NB4 (cell line): ENCODE measurements at regions not wholly inside any gene's neighbourhood (a gene's known extent, or its start where the extent isn't known, plus 50 kb on each side); places are given as distances from the start of the nearest gene placed in this dataset.

Source experiments
- DNase-seq: peaks from one replicate; pipeline ENCODE4 v3.0.0; 2010; ENCODE audit warnings: low read depth
- H3K4me3 ChIP-seq: one replicate; pipeline ENCODE4 v1.5.1; 2011; ENCODE audit warnings: mild to moderate bottlenecking, low read depth, low read length, moderate library complexity
- CTCF ChIP-seq: IDR thresholded peaks from one replicate; pipeline ENCODE4 v1.5.1; 2012; ENCODE audit warnings: low read depth, low read length
- MAX ChIP-seq: IDR thresholded peaks from 2 replicates; pipeline ENCODE4 v1.6.1; 2011; ENCODE audit warnings: low read depth, low read length
- MYC ChIP-seq: IDR thresholded peaks from 2 replicates; pipeline ENCODE4 v1.6.1; 2011; ENCODE audit warnings: low read depth, low read length
- POLR2A ChIP-seq: IDR thresholded peaks from 2 replicates; pipeline ENCODE4 v1.6.1; 2011; ENCODE audit warnings: mild to moderate bottlenecking; ENCODE audit not compliant: insufficient read length; ENCODE audit errors: extremely low read depth

DNA sequence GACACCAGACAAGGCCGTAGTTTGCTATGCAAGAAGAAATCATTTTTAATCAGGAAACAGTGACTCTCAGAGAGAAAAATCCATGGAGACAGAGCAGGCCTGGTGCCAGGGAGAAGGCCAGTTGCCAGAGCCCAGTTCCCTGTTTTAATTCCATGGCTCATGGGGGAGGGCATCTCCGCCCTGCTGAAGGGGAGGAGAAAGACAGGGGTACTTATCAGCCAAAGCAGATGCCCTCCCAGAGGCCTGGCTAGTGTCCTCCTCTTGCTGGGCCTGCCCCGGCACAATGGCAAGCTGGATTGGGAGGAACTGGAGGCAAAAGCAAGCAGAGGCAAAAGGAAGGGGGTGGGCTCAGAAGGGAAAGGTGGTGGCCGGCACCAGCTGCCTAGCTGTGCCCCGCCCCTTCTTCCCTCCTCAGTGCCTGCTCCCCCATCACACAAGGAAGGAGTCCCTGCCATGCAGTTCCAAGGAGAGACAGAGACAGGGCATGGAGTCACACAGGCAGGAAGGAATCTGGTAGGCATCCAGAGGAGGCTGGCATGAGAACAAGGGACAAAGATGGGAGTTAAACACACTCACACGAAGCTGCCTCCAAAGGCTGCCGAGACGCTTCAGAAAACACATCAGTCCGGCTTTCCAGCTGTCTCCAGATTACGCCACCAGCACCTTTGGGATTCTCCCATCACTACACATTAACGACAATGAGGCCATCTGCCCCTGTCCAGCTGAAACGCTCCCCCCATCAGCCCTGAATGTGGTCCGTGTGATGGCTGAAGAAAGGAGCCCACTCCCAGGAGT is 591.8 kb downstream of the BUD13 start:
- no peak for DNase-seq
- no peak overlapping the region for H3K4me3 ChIP-seq
- TF ChIP-seq CTCF (no peak), MAX (no peak), MYC (no peak), POLR2A (no peak)

- DNase-seq = no peak
- H3K4me3 ChIP-seq = no peak overlapping the region
- TF ChIP-seq MYC = no peak
- no peak for TF ChIP-seq CTCF
- no peak for TF ChIP-seq POLR2A
- no peak for TF ChIP-seq MAX
Measured at GRCh38 chr11:116179401-116179800, 593.4 kb downstream of the BUD13 start.

DNA sequence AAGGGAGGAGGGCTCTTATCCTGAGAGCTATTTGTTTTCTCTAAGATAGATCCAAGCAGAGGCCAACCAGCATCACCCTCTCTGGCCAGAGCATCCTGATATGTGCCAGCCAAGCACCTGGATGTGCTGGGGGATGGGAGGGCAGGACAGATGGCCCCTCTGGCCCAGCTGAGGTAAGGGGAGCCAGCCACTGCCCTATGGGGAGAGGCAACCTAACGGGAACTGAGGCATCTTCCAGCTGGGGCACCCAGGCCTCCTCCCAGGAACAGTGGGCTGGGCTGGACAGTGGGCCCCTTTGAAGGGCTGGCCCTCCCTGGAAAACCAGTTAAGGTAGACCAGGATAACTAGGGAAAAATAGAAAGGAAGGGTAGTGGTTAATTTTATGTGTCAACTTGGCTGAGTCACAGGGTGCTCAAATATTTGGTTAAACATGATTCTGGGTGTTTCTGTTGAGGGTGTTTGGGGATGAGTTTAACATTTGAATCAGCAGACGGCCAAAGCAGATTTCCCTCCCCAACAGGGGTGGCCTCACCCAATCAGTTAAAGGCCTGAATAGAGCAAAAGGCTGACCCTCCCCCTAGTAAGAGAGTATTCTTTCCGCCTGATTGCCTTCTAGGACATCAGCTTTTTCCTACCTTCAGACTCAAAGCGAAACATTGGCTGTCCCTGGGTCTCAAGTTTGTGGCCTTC is 595.1 kb downstream of the BUD13 start:
- TF ChIP-seq MYC (no peak), POLR2A (no peak), MAX (no peak), CTCF (no peak)
- DNase-seq = no peak
- no peak overlapping the region for H3K4me3 ChIP-seq

GRCh38 chr11:116176484-116177005 is 596.2 kb downstream of the BUD13 start:
- TF ChIP-seq CTCF (no peak), POLR2A (no peak), MYC (no peak), MAX (no peak)
- DNase-seq = no peak
- H3K4me3 ChIP-seq = no peak overlapping the region

GRCh38 chr11:116175707-116176106 is 597.1 kb downstream of the BUD13 start:
- TF ChIP-seq MYC (no peak), POLR2A (no peak), CTCF (no peak), MAX (no peak)
- no peak for DNase-seq
- no peak overlapping the region for H3K4me3 ChIP-seq
